ENCODE measurements at regions not wholly inside any gene's neighbourhood (a gene's known extent, or its start where the extent isn't known, plus 50 kb on each side); places are given as distances from the start of the nearest gene placed in this dataset.

DNA sequence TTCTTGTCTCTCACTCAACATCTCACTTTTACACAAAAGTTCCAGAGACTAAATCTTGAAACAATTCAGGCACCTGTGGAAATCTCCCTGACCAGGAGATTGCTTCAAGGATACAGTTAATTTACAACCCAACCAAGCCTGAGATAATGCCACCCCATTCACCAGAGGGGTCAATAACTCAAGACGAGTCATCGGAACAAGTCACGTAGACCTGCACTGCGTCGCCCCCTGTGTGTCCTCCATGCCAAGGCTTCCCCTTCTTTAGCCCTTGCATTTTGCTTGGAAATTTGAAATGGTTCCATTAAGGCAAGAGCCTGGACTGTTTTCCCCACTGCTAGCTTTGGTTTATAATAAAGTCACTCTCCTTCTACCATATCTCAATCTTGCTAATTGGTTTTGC is 129.0 kb upstream of the NEO1 start:
- DNase-seq (ENCODE audit: low read depth), result no peak

DNA sequence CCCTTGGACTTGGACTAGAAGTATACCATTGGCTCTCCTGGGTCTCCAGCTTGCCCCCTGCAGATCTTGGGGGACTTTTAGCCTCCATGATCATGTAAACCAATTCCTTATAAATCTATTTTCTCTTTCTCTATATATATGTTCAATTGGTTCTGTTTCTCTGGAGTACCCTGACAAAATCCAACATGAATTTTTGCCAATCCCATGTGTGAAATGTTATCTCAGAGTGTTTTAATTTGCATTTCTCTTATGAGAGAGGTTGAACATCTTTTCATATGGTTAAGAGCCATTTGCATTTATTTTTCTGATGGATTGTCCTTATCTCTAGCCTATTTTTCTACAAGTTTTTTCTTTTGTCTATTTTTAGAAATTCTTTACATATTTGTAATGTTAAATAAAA is 131.7 kb upstream of the NEO1 start:
- no peak for DNase-seq (ENCODE audit: low read depth)

DNA sequence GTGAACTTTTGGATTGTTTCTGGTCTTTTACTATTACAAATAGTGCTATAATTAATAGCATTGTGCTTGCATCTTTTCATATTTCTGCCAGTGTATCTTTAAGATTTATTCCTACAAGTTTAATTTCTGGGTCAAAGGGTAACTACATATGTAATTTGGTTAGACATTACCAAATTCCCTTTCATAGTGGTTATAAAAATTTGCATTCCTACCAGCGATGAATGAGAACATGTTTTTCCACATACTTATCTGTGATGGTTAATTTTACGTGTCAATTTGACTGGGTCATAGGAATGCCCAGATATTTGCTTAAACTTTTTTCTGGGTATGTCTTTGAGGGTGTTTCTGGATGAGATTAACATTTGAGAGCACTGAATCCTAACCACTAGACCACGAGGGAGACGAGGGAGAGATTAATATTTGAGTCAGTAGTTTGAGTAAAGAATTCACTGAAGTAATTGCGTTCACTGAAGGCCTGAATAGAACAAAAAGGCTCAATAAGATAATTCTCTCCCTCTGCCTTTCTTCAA is 132.3 kb upstream of the NEO1 start:
- DNase-seq (ENCODE audit: low read depth), result no peak

DNA sequence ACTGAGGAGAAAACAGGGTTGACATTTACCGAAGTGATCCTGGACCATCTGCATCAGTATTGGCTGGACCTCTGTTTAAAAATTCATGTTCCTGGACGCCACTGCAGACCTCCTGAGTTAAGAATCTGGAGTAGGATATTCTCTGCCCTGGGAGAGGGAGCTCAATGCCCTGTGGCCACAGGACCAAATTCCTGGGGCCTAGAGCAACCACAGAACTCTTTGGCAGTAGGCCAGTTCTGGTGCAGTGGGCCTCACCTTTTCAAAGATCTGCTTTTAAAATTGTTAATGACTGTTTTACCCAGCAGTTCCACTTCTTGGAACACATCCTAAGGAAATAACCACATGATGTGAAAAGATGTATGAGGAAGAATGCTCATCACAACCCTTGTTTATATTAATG is 133.3 kb upstream of the ADPGK start:
- DNase-seq (ENCODE audit: low read depth), result no peak

DNA sequence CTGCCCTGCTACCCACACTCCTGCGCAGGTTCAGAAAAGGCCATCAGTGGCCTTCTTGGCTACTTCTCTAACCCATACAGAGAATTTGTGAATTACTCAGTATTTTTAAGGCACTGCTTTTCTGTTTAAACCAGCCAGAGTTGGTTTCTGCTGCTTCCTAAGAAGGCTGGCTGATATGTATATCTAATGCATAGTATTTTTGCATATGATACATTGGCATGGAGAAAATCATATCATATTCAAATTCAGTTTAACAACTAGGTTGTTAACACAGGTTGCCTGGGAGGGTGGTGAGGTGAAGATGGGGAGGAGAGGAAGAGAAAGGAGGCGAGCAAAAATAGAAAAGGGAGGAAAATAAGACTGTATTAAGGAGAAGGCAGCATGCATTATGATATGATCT is 132.8 kb upstream of the ADPGK start:
- no peak for DNase-seq (ENCODE audit: low read depth)

DNA sequence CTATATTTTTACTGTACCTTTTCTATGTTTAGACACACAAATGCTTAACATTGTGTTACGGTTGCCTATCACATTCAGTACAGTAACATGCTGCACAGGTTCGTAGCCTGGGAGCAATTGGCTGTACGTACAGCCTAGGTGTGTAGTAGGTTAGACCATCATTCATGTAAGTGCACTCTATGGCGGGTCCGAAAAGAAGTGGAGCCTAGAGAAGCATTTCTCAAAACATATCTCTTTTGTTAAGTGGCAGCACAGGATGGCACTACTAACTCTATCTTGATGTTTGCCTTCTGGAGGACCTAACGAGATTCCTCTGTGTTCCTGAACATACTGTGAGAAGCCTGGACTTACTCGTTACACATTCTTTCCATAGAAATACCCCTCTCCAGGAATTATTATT is 132.3 kb upstream of the ADPGK start:
- no peak for DNase-seq (ENCODE audit: low read depth)

DNA sequence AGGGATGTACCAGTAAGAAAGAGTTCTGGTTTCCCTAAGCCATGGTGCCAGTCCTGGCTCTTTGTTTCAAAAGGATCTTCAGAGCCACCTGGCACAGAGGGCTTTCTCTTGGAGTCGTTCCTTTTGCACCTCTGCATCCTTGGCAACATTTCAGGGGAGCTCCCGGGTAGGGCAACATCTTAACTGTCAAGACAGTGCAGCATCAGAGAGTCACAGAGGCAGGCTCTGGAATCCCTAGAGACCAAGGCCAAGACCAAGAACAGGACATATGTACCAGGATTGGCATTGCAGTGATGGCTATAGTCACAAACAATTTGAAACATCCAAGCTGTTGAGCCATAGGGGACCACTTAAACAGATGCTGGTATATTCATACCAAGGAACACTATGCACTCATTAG is 129.4 kb upstream of the ADPGK start:
- no peak for DNase-seq (ENCODE audit: low read depth)

DNA sequence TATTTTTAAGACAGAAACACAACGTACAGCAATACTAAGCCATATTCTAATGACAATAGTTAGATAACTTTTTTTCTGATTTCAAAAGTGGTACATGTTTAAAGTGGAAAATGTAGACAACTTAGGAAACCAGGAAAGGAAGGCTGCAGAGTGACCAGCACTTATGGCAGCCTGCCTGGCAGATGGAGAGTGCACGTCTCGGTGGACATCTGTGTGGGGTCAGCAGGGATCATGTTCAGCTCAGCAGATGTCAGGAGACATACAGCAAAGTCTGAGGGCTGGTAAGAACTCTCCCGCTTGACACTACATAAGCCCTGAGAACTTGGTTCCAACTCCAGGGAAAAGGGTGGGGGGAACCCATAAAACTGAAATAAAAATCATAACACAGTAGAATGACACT is 128.6 kb upstream of the ADPGK start:
- no peak for DNase-seq (ENCODE audit: low read depth)

DNA sequence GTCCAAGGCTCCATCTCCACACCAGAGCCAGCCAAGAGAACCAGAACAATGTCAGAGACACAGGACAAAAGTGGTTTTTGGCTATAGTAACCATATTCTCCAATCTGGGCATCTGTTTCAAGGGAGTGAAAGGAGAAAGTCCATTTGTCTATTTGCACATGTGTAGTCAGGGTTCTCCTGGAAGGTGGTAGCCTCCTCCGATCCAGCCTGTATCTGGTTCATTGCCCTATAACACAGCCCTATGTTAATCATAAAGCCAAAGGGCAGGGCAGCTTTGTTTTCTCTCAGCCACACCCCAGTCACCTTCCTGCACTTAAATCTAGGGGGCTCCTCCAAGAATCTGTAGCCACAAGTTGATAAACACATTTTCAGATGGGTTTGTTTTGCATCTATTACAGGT is 128.1 kb upstream of the ADPGK start:
- DNase-seq (ENCODE audit: low read depth), result no peak

DNA sequence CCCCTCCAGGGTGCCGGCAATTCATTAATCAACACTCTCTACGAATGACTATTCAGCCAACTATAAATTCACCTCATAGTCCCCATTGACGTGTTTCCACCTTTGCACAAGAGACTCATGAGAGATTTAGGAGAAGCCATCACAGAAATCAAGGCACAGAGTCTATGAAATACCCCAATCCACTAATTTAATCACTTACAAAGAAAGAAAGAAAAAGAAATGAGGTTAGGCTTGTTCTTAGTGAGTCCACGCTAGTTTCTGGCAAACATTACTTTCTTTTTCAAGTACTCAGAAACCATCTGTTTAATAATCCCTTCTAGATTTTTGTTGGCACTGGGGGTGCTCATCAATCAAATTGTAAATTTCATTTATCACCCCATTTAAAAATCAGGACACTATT is 125.2 kb upstream of the ADPGK start:
- DNase-seq (ENCODE audit: low read depth), result no peak

DNA sequence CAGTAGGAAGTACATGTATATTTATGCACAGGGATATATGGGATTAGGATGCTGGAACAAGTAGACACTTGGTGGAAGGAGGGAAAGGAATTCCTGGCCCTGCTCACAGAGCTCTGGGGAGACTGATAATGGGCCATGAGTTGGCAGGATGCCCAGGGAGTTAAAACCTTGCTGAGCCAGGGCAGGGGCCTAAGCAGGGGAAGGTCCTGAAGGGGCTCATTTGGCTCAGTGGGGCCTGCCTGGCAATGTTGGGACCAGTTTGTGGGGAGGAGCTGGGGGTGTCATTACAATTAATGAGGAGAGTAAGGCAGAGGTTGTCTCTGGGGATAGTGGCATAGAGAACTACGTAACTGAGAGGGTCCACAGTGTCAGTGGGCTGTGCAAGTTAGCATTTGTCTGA is 124.2 kb upstream of the ADPGK start:
- no peak for DNase-seq (ENCODE audit: low read depth)

DNA sequence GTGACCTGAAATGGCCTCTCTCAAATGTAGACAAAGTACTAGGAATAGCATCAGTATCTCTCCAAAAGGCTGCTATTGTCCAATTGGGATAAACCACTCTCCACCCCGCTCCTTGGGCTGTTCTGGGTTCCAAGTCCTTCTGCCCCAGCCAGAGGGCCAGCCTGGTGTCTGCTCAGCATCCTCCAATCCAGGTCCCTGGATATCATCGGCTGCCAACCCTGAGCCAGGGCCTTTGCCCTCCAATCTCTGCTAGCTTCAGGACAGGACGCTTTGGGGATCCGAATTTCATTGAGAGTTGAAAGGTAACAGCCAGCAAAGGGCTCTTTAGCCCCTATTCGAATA is 119.3 kb upstream of the ADPGK start:
- no peak for DNase-seq (ENCODE audit: low read depth)

DNA sequence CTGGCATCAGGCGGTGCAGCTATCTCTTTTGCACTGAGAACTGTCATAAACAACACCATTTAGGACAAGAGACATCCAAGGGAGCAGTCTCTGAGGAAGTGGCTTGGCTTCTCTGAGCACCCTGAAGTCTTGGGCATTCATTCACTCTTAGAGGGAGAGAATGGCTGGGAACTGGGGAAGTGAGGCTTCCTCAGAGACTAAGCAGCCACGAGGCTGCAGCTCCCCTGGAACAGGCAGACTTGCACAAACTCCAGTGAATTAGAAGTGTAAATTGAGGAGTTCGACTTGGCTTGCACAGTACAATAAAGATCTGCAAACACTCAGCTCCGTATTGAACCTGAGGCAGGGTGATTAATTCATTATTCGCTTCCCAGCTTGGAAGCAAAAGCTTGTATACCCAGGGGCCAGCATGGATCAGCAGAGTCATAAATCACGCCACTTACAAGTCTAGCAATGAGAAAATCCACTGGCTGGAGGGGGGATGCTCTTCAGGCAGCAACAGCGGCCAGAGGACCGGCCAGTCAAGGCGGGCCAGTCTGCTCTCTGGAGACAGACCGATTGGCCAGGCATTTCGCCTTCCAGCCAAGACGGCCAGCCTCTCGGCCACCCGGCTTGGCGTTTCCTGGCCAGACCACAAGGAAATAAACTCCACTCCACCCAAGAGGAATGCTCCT is 118.8 kb upstream of the ADPGK start:
- no peak for DNase-seq (ENCODE audit: low read depth)

DNA sequence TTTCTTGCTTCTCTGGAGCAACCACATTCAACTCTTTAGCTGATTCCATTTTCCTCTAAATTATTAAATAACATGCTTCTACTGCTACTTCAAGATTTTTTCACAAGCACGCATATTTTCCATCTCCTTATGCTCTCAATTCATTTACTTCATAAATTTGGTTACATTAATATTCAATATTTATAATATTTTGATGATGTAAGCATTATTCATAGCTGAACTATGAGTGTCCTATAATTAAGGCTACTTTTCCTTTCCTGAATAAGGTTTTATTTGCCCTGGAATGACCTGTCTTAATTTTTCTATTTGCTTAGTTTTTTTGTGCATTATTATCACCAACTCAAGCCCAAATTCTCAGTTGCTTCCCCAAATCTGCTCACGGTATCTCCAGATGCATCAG is 109.4 kb upstream of the ADPGK start:
- DNase-seq (ENCODE audit: low read depth), result no peak

DNA sequence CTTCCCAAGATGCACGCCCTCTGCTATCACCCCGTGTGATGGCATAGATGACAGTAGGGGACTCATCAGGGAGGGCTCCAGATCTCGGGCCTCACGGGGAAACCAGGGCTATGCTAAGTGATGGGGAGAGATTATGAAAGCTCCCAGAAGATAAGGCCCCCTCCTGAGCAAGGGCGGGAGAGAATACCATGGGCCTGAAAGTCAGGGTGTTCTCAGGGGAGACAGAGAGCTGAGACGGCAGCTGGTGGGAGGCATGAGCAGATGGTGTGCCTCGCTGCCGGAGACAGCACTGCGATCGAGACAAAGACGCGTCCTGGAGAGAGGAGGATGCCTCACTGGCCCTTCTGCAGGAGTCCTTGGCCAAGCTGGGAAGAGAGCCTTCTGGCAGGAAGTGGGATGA is 106.5 kb upstream of the ADPGK start:
- no peak for DNase-seq (ENCODE audit: low read depth)

DNA sequence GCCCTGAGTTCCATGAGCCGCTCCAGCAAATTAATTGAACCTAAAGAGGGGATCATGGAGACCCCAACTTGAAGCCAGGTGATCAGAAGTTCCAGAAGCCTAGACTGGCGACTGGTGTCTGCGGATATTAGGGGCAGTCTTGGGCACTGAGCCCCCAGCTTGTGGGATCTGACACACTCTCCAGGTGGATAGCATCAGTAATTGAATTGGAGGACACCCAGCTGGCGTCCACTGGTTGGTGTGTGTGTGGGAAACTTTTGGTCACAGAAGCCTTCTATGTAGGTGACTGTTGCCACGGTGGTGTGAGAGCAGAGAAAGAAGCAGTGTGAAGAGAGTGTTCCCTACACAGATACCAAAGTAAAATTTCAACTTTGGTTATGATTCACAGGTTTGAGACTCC is 106.0 kb upstream of the ADPGK start:
- DNase-seq (ENCODE audit: low read depth), result no peak

DNA sequence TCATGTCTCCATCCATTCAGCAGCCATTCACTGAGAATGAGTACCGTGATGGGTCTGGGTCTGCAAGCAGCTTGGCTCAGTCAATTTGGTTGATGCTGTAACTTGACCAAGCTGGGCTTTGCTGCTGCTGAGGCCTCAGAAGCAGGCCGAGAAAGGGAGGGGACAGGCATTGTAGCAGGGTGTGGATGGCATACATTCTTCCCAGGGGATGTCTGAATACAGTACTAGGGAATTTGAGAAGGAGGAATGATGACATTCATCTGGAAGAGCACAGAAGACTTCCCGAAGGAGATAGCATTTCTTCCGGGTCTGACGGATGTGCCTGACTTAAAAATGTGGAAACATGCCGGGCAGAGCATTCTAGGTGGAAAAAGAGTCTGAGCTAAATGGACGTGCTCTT is 105.3 kb upstream of the ADPGK start:
- DNase-seq (ENCODE audit: low read depth), result no peak

DNA sequence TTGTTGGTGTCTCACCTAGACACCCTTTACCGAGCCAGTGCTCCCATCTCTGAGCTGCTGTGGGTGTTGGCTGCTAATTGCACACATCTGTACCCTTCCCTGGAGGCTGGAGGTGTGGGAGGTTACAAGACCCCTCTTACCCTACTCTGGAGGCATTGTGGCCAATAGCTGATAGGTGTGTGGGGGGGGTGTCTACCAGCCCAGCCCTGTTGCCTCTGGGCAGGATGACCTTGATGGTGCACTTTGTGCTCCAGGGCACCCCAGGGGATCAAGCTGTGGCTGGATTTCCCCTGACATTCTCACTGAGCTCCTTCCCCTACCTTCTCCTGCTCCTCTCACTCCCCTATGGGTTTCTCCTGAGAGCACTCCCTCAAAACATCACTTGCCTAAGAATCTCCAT is 104.7 kb upstream of the ADPGK start:
- DNase-seq (ENCODE audit: low read depth), result no peak

DNA sequence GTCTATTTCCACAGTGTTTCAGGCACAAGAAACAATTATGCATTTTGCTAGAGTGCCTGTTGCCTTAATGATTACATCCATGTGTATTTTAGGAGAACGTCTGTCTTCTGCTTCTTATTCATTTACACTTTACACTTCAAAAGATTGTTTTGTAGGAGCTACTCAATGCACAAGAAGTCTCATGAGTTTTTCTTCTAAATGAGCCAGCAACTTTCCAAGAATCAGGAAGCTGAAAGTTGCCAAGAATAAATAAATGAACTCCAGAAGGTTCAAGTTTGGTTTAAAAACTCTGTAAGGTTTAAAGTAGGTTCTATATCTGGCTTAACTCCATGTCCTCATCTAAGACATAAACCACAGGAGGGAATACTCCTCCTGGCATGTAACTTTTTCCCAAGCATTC is 103.8 kb upstream of the ADPGK start:
- no peak for DNase-seq (ENCODE audit: low read depth)

DNA sequence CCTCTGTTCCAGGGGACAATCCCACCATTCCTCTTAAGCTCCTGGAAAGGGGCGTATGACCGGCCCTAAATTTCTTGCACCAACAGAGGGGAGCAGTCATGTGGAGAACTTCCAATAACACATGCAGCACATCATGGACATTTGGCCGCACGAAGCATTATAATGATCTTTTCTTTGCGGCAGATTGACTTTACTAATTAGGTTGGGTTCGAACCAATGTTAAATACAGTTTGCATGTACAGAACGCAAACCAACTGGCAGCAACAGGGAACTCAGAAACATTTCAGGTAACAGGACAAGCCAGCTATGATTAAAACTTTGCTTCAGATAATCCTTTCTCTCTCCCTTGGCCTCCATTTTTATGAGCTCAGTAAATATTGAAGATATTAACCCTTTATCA is 100.8 kb upstream of the ADPGK start:
- no peak for DNase-seq (ENCODE audit: low read depth)

DNA sequence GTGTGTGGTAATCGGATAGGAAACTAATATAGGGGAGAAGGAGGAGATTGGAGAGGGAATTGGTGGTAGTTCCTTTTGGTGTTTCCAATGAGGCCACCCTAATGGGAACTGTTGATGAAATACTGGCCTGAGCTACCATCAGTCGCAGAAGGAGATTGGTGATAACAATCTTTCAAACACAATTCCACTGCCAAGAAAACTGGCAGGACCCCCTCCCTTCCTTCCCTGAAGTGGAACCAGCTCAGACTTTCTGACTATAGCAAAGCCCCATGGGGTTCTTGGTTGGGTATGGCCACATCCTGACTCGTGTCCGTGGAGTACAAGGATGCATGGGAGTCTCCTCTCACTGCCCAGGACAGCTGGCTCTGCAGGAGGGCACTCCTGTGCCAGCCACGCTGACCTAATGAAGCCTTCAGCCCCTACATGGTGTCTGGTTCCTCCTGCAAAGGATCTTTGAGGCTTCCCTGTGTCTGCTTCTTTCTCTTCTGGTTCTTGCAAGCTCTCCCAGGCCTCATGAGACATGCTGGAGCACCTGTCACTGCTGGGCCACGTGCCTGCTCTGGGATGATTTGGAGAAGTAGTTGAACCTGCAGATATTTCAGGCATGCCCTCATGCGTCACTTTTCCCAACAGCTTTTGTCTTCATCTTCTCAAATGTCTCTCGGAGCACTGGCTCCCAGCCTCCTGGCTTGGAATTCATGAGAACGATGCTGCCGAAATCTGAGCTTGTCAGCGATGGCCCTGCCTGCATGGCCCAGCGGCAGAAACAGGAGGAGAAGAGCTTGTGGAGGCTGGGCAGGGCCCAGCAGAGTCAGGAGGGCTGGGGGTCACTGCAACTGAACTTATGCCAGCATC is 90.0 kb upstream of the ADPGK start:
- DNase-seq (ENCODE audit: low read depth), result peak; percentile 6

DNA sequence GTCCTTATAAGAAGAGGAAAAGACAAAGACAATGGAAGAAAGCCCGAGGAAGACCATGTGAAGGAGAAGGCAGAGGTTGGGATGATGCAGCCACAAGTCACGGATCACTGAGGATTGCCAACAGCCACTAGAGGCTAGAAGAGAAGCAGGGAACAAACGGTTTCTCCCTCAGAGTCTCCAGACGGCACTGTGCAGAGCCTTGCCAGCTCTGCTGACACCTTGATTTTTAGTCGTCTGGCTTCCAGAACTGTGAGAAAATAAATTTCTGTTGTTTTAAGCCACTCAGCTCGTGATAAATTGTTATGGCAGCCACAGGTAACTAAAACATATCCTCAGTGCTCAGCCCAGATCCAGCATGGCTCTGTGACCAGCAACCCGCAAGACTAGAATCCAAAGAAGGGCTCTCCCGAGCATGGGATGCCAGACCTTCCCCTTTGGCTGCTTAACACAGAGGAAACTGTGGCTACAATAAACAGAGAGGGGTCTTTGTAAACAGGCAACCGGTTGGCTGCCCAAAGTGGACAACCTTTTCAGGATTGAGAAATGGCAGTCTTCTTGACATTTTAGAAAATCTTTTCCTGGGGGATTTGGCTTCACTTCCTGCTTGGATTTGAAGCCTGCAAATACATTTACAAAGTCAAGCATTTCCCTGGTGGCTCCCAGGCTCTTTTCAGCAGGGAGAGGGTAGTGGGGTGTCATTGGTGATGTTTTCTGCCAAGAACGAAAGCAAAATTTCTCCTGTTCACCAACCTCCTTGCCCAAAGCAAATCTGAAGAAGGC is 88.7 kb upstream of the ADPGK start:
- DNase-seq (ENCODE audit: low read depth), result no peak

All from LHCN-M2 (cell line).